Caco-2 (cell line): ENCODE measurements at regions not wholly inside any gene's neighbourhood (a gene's known extent, or its start where the extent isn't known, plus 50 kb on each side); places are given as distances from the start of the nearest gene placed in this dataset.

Experiments
- BruUV-seq: library from RNA; stranded (reverse); fragments of 400-500 nt; replicated peaks from 2 replicates; lab custom pipeline; 2021; lab: Mats Ljungman, UMichigan
- CTCF ChIA-PET: fragments of 300-600 bp; sonication (Branson Sonifier 250); formaldehyde crosslinking; loops from one replicate; lab custom pipeline; 2022; ENCODE audit warnings: antibody characterized with exemption; lab: Charles Lee
- POLR2A ChIA-PET: fragments of 300-600 bp; sonication (Branson Sonifier 250); formaldehyde crosslinking; loops from one replicate; lab custom pipeline; 2022; ENCODE audit warnings: antibody characterized with exemption; lab: Charles Lee
- DNase-seq, 2 experiments: peaks; one replicate each; pipeline versions ENCODE4 v3.0.0 to v3.0.0-alpha.2; 2020 to 2022
- H3K27me3 ChIP-seq: replicated peaks from 2 replicates; pipeline ENCODE4 v1.6.0; 2011; ENCODE audit warnings: low read length; ENCODE audit not compliant: control insufficient read depth, insufficient read depth
- H3K36me3 ChIP-seq: 2 replicates; pipeline ENCODE4 v1.5.1; 2011; ENCODE audit warnings: low read length; ENCODE audit not compliant: control insufficient read depth, insufficient read depth
- H3K4me1 ChIP-seq: fragments of 250-450 bp; sonication (Bioruptor Pico); 2 replicates; pipeline ENCODE4 v1.5.1; 2020; ENCODE audit warnings: mild to moderate bottlenecking
- H3K4me3 ChIP-seq: 2 replicates; pipeline ENCODE4 v1.5.1; 2011; ENCODE audit warnings: low read depth, mild to moderate bottlenecking, control low read depth, low read length
- H3K9me3 ChIP-seq: fragments of 250-450 bp; sonication (Bioruptor Pico); 2 replicates; pipeline ENCODE4 v1.5.1; 2020; ENCODE audit warnings: mild to moderate bottlenecking, moderate library complexity
- H3K27ac Mint-ChIP-seq: one replicate; pipeline ENCODE4 v1.8.0; 2022; ENCODE audit warnings: mixed read lengths; ENCODE audit not compliant: unreplicated experiment
- H3K27me3 Mint-ChIP-seq: one replicate; pipeline ENCODE4 v1.8.0; 2022; ENCODE audit warnings: mixed read lengths; ENCODE audit not compliant: insufficient read depth, unreplicated experiment
- H3K36me3 Mint-ChIP-seq: one replicate; pipeline ENCODE4 v1.8.0; 2022; ENCODE audit warnings: mild to moderate bottlenecking, mixed read lengths; ENCODE audit not compliant: insufficient read depth, unreplicated experiment
- H3K4me1 Mint-ChIP-seq: one replicate; pipeline ENCODE4 v1.8.0; 2022; ENCODE audit warnings: low read depth, mixed read lengths; ENCODE audit not compliant: unreplicated experiment
- H3K4me3 Mint-ChIP-seq: one replicate; pipeline ENCODE4 v1.8.0; 2022; ENCODE audit warnings: mild to moderate bottlenecking, moderate library complexity, mixed read lengths; ENCODE audit not compliant: unreplicated experiment
- H3K9me3 Mint-ChIP-seq: one replicate; pipeline ENCODE4 v1.8.0; 2022; ENCODE audit warnings: mixed read lengths; ENCODE audit not compliant: unreplicated experiment
- intact Hi-C: fragments of 100-400 bp; cut with micrococcal nuclease; formaldehyde crosslinking; loops from one replicate; pipeline ENCODE4 v1.10.0; 2022; ENCODE audit not compliant: unreplicated experiment
- TF ChIP-seq, protein P1 (sequence below), 2 experiments: fragments of 200-600 bp in 1 of 2; IDR thresholded peaks; 1 replicate in 1 of 2; 2 replicates in 1 of 2; pipeline versions ENCODE4 v1.5.1 to v1.8.0; 2011 to 2022; ENCODE audit warnings: antibody characterized with exemption in 1 of 2, control low read depth in 1 of 2, inconsistent platforms in 1 of 2, low read depth in 1 of 2, low read length in 1 of 2, mild to moderate bottlenecking in 1 of 2, moderate library complexity in 1 of 2; ENCODE audit not compliant: insufficient read depth in 1 of 2, severe bottlenecking in 1 of 2, unreplicated experiment in 1 of 2

DNA sequence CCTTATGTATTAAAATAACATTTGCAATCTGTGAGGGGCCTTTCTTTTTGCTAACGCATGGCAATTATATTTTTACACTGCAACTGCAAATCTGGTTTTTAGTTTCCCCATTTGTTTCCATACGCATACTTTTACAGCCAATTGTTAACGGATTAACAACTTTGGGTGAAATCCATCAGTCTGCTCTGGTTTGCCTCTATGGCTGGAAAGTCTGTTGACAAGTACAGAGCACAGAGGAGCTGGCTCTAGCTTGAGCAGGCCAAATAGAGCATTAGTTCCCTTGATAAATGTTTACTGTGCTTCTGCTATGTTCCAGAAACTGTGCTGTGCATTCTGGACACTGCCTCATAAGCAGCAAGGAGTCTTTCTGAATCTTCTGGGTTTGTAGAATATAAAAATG is 400.4 kb upstream of the KIF2A start:
- H3K27me3 ChIP-seq, result no peaks in the 10 kb centered on the region; the same call in 1 of the 2 replicates
- TF ChIP-seq, protein P1, sequence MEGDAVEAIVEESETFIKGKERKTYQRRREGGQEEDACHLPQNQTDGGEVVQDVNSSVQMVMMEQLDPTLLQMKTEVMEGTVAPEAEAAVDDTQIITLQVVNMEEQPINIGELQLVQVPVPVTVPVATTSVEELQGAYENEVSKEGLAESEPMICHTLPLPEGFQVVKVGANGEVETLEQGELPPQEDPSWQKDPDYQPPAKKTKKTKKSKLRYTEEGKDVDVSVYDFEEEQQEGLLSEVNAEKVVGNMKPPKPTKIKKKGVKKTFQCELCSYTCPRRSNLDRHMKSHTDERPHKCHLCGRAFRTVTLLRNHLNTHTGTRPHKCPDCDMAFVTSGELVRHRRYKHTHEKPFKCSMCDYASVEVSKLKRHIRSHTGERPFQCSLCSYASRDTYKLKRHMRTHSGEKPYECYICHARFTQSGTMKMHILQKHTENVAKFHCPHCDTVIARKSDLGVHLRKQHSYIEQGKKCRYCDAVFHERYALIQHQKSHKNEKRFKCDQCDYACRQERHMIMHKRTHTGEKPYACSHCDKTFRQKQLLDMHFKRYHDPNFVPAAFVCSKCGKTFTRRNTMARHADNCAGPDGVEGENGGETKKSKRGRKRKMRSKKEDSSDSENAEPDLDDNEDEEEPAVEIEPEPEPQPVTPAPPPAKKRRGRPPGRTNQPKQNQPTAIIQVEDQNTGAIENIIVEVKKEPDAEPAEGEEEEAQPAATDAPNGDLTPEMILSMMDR (IDR thresholded peaks at IDR 0.05; ENCODE audit: insufficient read depth in 1 of 2, low read depth in 1 of 2, low read length in 1 of 2, severe bottlenecking in 1 of 2, unreplicated experiment in 1 of 2), result no peak
- Mint-ChIP-seq H3K36me3 (no peaks in the 10 kb centered on the region), H3K27me3 (peaks cover 6% of the 10 kb centered on the region), H3K4me1 (no peaks in the 10 kb centered on the region), H3K4me3 (no peak overlapping the region), H3K9me3 (no peaks in the 10 kb centered on the region), H3K27ac (no peak overlapping the region)
- H3K9me3 ChIP-seq, result no peaks in the 10 kb centered on the region
- no peaks in the 10 kb centered on the region for H3K4me1 ChIP-seq
- DNase-seq, result no peak
- ChIA-PET CTCF (no interaction called here), POLR2A (no interaction called here)
- no peaks in the 10 kb centered on the region for H3K36me3 ChIP-seq
- intact Hi-C loops, result no loop called here
- H3K4me3 ChIP-seq, result no peak overlapping the region
- no TSS peak for BruUV-seq

DNA sequence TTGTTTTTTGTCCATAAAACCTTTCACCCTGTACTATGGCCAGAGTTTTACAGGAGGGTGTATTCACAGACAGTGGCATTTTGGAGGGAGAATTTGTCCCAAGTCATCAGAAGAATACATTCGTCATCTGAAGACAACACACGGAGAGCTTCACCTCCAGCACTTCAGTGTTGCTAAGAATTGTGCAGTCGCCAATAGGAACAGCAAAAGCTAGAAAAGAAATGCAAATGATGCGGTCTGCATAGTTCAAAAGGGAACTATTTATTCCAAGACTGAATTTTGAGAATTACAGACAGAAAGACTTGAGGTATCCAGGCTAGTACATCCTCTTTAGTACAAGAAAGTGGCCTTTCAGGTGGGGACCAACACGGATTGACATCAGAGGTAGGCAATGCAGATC is 399.2 kb upstream of the KIF2A start:
- no peaks in the 10 kb centered on the region for H3K9me3 ChIP-seq
- H3K36me3 ChIP-seq, result no peaks in the 10 kb centered on the region
- TF ChIP-seq, protein P1 (IDR thresholded peaks at IDR 0.05; ENCODE audit: insufficient read depth in 1 of 2, low read depth in 1 of 2, low read length in 1 of 2, severe bottlenecking in 1 of 2, unreplicated experiment in 1 of 2), result no peak
- Mint-ChIP-seq H3K4me1 (no peaks in the 10 kb centered on the region), H3K36me3 (no peaks in the 10 kb centered on the region), H3K9me3 (no peaks in the 10 kb centered on the region), H3K4me3 (no peak overlapping the region), H3K27me3 (peaks cover 6% of the 10 kb centered on the region), H3K27ac (no peak overlapping the region)
- intact Hi-C loops, result no loop called here
- H3K27me3 ChIP-seq, result no peaks in the 10 kb centered on the region; the same call in 1 of the 2 replicates
- H3K4me3 ChIP-seq, result no peak overlapping the region
- ChIA-PET CTCF (no interaction called here), POLR2A (no interaction called here)
- H3K4me1 ChIP-seq, result no peaks in the 10 kb centered on the region
- BruUV-seq, result no TSS peak
- no peak for DNase-seq

DNA sequence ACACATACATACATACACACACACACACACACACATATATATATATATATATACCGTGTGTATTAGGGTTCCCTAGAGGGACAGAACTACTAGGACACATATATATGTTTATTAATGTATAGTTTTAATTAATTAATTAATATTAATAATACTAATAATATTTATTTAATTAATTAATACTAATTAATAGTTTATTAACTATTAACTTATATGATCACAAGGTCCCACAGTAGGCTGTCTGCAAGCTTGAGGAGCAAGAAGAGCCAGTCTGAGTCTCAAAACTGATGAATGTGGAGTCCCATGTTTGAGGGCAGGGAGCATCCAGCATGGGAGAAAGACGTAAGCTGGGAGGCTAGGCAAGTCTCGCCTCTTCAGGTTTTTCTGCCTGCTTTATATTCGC is 398.0 kb upstream of the KIF2A start:
- Mint-ChIP-seq H3K4me1 (no peaks in the 10 kb centered on the region), H3K36me3 (no peaks in the 10 kb centered on the region), H3K27ac (no peak overlapping the region), H3K27me3 (peaks cover 3% of the 10 kb centered on the region), H3K4me3 (no peak overlapping the region), H3K9me3 (no peaks in the 10 kb centered on the region)
- intact Hi-C loops, result no loop called here
- Histone ChIP-seq H3K4me3 (no peak overlapping the region), H3K9me3 (peaks cover 3% of the 10 kb centered on the region; the same call in 1 of the 2 replicates), H3K4me1 (no peaks in the 10 kb centered on the region), H3K36me3 (no peaks in the 10 kb centered on the region), H3K27me3 (no peaks in the 10 kb centered on the region; the same call in 1 of the 2 replicates)
- DNase-seq, result no peak
- TF ChIP-seq, protein P1 (IDR thresholded peaks at IDR 0.05; ENCODE audit: insufficient read depth in 1 of 2, low read depth in 1 of 2, low read length in 1 of 2, severe bottlenecking in 1 of 2, unreplicated experiment in 1 of 2), result no peak
- CTCF ChIA-PET, result no interaction called here
- POLR2A ChIA-PET, result no interaction called here
- no TSS peak for BruUV-seq
